Retinal pigment epithelial cell (primary cell): ENCODE measurements at regions not wholly inside any gene's neighbourhood (a gene's known extent, or its start where the extent isn't known, plus 50 kb on each side); places are given as distances from the start of the nearest gene placed in this dataset.

Experiments
- DNase-seq: peaks from one replicate; pipeline ENCODE4 v3.0.0-alpha.2; 2010; ENCODE audit warnings: low read depth
- H3K4me3 ChIP-seq: 2 replicates; pipeline ENCODE4 v1.5.1; 2011; ENCODE audit warnings: mild to moderate bottlenecking, low read length, control low read depth, moderate library complexity
- TF ChIP-seq, protein P1 (sequence below): conservative IDR thresholded peaks from 2 replicates; pipeline ENCODE4 v1.5.1; 2011; ENCODE audit warnings: low read depth, low read length, control low read depth, inconsistent platforms

GRCh38 chr2:160837416-160837815 is 322.8 kb upstream of the TANK start:
- H3K4me3 ChIP-seq = no peak overlapping the region
- TF ChIP-seq, protein P1, sequence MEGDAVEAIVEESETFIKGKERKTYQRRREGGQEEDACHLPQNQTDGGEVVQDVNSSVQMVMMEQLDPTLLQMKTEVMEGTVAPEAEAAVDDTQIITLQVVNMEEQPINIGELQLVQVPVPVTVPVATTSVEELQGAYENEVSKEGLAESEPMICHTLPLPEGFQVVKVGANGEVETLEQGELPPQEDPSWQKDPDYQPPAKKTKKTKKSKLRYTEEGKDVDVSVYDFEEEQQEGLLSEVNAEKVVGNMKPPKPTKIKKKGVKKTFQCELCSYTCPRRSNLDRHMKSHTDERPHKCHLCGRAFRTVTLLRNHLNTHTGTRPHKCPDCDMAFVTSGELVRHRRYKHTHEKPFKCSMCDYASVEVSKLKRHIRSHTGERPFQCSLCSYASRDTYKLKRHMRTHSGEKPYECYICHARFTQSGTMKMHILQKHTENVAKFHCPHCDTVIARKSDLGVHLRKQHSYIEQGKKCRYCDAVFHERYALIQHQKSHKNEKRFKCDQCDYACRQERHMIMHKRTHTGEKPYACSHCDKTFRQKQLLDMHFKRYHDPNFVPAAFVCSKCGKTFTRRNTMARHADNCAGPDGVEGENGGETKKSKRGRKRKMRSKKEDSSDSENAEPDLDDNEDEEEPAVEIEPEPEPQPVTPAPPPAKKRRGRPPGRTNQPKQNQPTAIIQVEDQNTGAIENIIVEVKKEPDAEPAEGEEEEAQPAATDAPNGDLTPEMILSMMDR = no peak
- no peak for DNase-seq

GRCh38 chr2:160838147-160838546 is 322.1 kb upstream of the TANK start:
- no peak overlapping the region for H3K4me3 ChIP-seq
- TF ChIP-seq, protein P1 = no peak
- DNase-seq = no peak

GRCh38 chr2:160838691-160839090 is 321.5 kb upstream of the TANK start:
- TF ChIP-seq, protein P1 = no peak

GRCh38 chr2:160842286-160842685 is 317.9 kb upstream of the TANK start:
- no peak for DNase-seq
- TF ChIP-seq, protein P1 = no peak
- H3K4me3 ChIP-seq = no peak overlapping the region

More at GRCh38 chr2:160838691-160839090, 321.5 kb upstream of the TANK start:
- DNase-seq = no peak
- H3K4me3 ChIP-seq = no peak overlapping the region

GRCh38 chr2:160859096-160859495 is 301.1 kb upstream of the TANK start:
- TF ChIP-seq, protein P1 = no peak
- no peak for DNase-seq
- no peak overlapping the region for H3K4me3 ChIP-seq

GRCh38 chr2:160862226-160862625 is 298.0 kb upstream of the TANK start:
- DNase-seq = no peak
- TF ChIP-seq, protein P1 = no peak
- H3K4me3 ChIP-seq = no peak overlapping the region

GRCh38 chr2:160868891-160869290 is 291.3 kb upstream of the TANK start:
- TF ChIP-seq, protein P1 = no peak
- no peak for DNase-seq
- H3K4me3 ChIP-seq = no peak overlapping the region
